Fibroblast of skin of abdomen (primary cell): ENCODE measurements at regions not wholly inside any gene's neighbourhood (a gene's known extent, or its start where the extent isn't known, plus 50 kb on each side); places are given as distances from the start of the nearest gene placed in this dataset.
A peak's percentile ranks its signal among the peaks of the same experiment; 100 is the strongest.

Source experiments
- DNase-seq: peaks from one replicate; pipeline ENCODE4 v3.0.0-alpha.2; 2013

DNA sequence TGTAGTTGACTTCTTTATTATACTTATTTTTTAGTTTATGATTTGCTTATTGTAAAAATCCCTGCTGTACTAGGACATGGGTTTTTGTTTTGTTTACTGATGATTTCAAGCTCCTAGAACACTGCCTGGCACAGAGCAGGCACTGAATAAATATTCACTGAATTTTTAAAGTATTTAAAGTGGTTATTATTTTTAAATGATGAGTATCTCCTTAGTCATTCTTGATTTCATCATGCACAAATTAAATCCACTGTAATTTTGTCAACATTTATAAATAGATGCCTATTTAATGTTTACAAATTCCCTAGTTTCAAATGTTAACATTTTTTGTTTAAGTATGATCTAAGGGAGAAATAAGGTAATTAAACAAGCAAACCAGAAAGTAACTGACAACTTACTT lies 367.9 kb upstream of the SLIT2 start:
- peak; percentile 5 for DNase-seq

DNA sequence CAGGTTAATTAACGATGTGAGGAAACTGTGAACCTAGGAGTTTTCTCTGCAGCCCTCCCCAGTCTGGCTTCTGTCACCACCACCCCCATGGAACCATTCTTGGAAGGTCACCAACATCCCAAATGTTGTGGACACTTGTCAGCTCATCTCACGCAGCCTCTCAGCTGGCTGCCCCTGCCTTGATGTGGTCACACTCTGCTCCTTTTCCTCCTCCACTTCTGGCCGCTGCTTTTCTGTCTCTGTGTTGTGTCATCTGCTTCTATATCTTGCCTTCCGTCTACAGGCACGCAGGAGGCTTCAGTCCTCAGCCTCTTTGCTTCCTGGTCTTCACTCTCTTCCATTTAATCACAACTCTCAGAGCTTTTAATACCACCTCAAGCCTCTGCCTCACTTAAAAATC lies 371.5 kb upstream of the SLIT2 start:
- DNase-seq: no peak

DNA sequence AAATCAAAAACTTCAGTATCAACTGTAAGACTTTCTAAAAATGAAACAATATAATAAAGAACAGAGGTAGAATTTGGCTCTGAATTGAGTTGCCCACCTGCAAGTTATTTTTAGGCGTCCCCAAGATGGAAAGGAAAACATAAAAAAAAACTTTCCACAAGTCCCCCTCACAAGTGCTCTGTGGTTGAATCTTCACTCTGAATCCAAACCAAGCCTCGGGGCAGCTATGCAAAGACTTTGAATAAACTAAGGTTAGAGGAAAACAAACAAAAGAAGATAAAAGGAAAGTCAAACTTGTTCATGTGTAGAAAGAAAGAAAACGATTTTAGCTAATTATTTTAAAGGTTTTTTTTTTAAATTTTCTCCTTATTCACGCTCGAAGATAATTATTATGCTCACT lies 372.4 kb upstream of the SLIT2 start:
- no peak for DNase-seq

DNA sequence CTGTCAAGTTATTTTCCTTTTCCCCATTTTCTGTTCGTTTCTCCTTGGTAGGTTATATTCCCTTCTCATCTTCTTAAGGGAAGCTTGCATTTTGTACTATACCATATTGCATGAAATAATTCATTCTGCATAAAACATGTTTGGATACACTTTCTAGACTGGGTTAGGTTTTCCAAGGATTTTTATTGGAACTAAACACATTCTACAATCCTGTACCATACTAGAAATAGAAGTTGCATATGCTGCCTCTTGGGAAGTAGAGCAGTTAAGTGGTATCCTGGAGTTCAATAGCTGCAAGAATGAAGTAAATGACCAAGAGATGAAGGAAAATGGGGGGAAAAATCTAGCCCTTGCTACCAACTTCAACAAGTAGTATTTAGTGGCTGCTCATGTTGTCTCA lies 393.7 kb upstream of the SLIT2 start:
- no peak for DNase-seq

DNA sequence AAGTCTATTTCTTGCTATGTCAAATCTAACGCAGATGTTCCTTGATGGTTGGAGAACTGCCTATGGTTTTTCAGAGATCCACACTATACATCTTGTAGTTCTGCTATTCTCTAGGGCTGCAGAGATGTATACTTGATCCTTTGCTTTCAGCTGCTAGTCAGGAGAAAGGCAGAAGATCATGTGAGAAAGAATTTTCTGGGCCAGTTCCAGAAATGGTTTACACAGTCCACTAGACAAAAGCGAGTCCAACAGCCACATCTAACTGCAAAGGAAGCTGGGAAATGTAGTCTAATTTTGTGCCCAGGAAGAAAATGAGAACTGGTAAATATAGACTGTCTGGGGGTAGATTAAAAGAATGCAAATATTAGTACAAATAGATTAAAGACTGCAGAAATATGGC lies 394.3 kb upstream of the SLIT2 start:
- DNase-seq: peak; percentile 12

DNA sequence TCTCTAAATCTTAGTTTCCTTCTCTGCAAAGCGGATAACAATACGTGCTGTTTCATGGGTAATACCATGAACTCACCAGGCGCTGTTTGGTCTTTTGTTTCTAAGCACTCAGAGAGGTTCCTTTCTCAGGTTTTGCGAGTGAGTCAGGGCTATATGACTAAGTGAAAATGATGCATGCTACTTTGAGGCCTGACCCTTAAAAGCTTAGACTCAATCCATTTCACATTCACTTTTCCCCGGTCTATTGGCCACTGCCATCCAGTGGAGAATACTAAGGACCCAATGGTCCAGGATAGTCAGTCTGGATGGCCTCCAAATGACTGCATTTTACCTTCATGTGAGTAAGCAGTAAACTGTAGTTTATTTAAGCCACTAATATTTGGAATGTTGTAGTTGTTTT lies 400.8 kb upstream of the SLIT2 start:
- peak; percentile 74 for DNase-seq

DNA sequence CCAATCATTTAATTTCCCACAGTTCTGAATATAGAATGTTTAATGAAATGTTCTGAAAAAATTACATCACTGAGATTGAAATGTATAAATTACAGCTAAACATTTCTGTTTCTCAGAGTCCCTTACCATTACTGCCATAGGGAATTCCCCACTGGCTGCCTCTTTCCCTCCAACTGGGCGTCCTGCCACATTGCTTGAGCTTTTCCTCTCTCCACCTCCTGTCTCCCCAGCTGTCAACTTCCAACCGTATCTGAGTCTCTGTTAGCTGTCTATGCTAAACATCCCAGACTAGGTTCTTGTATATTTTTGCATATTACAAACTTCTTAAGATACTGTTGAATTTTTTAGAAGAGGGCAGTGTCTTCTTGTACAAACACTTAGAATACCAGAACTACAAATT lies 407.3 kb upstream of the SLIT2 start:
- DNase-seq: peak; percentile 72

DNA sequence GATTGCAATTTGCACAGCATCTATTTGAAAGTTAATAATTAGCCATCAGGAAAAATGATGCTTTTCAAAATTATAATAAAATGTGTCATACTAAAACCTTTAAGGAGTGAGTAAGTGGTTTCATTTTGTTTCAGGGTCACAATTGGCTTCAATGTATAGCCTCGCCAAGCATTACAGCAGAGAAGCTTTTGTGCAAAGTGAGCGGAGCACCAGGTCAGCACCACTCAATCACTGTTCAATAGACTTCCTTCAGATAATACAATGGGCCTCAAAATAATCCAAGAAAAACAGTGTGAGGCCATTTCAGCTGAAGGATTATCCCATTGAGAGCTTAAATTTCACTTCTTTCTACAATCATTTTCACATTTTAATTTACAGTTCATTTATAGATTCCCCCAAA lies 409.2 kb upstream of the SLIT2 start:
- no peak for DNase-seq

DNA sequence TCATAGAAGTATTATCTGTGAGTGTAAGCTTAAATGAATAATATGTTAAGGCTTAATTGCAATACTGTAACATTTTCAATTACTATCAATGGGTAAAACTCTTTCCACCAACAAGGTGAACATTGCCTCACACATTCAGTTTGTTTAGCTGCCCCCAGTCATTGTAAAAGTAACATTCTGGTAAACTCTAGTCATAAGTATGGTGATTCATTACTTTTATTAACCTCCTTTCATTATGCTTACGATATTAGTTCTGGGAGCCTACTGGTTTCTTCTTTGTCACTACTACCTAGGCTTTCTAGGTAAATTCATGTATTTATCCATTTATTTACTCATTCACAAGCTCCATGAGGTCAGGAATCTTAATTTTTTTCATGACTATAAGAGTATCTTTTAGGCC lies 412.8 kb upstream of the SLIT2 start:
- no peak for DNase-seq

DNA sequence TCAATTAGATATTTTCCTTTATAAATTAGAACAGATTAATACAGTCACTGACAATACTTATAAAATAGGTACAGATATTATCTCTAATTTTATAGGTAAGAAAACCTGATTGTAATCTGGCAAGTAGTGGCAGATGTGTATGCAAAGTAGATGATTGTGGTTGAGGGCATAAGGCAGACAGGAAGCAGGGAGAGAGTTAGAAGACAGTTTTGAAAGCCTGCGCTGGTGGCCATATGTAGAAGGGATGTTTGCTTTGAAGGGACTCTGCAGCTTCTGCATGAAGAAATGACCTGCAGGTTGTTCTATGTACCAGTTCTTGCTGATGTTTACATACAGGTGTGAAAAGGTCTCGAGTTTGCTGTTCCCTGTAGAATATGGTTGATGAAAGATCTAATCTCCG lies 416.3 kb upstream of the SLIT2 start:
- DNase-seq: no peak

DNA sequence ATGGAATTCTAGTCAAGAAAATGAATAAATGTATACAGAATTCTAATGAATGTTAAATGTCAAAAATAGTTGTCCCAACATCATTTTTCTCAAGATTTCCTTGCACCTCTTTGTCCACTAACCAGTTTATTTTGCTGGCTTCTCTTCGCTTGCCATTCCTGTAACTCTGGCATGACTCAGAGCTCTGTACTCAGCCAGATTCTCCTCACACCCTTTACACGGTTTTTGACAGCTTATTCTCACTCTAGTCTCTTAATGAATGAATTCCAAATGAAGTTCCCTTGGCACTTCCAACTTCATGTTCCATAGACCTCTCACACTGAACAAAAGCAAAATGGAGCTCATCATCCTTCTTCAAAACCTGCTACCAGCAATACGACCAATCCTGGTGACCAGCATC lies 419.3 kb upstream of the SLIT2 start:
- no peak for DNase-seq

DNA sequence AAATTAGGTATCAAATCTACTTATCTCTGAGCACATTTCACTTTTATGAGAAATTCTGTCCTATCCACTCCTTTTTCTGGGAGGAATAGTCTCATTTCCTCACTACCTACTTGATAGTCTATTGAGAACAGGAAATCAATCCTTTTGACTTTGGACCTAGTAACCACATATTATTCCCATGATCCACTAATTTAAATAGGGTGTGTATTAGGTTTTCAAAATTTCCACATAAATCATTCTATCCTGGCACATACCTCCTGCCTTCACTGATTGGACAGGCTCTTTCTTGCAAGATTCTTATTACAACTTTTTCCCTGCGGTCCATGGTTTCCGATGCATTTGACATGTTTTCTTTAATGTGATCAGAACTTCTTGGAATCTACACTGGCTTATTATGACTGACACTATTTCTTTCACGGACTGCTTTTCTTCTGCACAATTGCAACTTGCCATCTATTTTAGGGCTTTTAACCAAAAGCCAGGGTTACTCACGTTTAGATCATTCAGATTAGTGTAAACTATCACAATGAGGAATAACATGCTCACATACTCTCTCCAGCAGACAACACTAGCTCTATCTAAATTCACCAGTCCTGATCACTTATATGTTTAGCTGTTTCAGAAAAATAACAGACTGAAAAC lies 419.9 kb upstream of the SLIT2 start:
- DNase-seq: peak; percentile 28

DNA sequence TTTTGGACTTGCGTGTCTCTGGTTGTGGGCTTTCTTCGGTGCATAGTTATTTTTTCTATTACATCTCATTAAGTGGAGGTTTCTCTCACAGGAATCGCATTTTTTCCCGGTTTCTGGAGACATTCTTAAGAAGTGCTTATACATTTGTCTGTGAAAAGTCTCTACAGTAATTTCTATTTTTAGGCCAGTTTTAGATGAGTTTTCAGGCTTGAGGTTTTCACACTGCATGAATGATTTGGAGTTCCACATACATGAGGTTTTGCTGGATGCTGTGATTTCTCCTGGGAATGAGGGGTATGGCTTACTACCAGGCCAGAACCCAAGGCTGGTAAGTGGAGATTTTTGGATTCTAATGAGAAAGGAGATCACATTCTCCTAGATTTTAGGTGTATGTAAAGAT lies 422.6 kb upstream of the SLIT2 start:
- peak; percentile 20 for DNase-seq

DNA sequence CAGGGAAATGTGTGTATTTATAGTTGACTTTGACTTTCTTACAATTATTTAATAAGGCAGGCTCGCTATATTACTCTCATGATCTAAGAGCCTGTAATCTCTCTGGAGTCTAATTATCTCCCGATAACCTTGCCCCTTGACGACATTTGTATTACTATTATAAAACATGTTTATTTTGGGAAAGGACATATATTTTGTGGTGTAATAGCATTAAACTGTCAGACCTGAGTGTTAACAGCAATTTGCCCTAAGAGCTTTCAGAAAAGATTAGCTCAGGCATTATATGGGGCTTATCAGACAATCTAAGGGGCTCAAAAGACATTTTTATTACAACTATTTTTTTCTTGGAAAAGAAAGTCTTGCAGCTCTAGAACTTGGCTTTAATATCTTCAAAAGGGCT lies 427.9 kb upstream of the SLIT2 start:
- no peak for DNase-seq

DNA sequence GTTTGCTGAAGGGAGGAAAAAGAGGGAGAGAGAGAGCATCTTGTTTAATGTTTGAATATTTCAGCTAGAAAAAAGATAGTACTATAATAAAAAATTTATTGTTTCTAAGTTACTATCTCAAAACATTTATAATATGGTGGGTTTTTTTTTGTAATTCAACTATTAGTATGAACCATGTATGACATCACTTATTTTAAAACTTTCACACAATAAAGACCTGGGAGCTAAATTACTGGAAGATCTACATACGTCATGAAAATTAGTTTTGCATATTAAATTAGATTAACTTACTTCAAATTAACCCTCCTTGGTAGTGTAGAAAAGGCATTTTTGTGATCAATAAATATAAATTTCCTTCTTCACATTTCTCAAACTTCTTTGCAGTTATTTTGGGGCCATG lies 432.0 kb upstream of the SLIT2 start:
- no peak for DNase-seq

DNA sequence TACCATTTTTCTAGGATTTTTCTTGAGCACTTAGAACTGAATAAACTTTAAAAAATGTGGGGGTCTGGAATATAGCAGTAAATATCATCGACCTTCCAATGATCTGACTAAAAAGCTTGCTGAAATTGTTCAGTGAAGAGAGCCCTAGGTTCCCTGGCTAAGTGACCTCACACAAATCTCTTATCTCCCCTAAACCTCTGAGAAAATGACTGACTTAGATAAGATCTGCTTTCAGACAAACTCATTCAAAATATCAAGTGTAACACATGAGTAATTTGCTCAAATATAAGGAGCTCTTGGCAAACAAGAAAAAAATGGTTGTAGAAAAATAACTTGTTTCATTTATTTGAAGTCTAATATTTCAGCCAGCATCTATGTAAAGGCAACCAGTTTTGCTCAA lies 441.7 kb upstream of the SLIT2 start:
- no peak for DNase-seq

DNA sequence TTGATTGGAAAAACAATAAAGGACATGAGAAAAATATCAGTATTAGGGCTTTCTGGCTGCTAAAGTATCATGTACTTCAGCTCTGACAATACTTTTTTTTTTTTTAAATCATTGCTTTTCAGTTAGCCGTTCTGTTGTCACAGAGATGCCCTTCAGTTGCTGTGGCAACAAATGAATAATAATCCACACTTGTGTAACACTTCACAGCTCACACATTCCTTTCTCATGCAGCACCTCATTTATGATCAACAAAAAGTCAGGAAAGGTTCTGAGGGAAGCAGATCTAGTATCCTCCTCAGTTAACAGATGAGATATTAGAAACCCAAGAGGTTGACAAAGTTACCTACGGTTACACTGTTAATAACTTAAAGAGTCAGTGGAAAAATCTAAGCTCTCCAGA lies 444.2 kb upstream of the SLIT2 start:
- DNase-seq: peak; percentile 77

DNA sequence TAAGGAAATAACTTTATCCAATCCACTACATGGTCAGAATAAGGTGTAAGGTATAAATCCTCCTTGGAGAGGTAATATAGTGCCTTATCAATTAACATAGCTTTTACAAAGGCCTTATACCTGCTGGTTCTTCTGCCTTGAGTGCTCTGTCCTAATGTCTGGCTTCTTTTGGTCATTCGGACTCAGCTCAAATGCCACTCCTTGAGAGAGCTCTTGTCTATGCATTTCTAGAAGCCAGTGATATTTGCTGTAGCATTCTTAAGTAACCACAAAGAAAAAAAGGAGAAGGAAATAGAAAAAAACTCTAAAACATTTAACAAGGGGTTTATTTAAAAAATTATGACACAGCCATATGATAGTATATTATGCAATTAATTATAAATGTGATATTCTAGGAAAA lies 444.8 kb upstream of the SLIT2 start:
- peak; percentile 29 for DNase-seq

DNA sequence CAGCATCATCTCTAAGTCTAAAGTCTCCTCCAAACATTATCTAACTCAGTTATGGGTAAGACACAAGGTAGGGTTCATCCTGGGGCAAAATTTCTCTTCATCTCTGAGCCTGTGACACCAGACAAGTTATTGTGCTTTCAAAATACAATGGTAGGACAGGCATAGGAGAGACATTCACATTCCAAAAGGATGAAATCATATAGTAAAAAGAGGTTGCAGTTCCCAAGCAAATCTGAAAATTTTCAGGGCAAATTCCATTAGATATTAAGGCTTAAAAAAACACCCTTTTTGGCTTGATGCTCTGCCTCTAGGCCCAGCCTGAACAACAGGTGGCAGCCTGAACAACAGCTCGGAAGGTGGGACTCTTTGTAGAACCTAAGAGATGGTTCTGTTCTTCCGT lies 448.3 kb upstream of the SLIT2 start:
- peak; percentile 13 for DNase-seq

DNA sequence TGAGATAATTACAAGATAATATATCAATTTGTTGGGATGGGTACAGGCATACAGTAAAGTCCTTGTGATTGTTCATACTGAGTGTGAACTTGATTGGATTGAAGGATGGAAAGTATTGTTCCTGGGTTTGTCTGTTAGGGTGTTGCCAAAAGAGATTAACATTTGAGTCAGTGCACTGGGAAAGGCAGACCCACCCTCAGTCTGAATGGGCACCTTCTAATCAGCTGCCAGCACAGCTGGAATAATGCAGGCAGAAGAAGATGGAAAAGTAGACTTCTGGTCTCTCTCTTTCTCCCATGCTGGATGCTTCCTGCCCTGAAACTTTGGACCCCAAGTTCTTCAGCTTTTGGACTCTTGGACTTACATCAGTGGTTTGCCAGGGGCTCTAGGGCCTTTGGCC lies 457.9 kb upstream of the SLIT2 start:
- no peak for DNase-seq

DNA sequence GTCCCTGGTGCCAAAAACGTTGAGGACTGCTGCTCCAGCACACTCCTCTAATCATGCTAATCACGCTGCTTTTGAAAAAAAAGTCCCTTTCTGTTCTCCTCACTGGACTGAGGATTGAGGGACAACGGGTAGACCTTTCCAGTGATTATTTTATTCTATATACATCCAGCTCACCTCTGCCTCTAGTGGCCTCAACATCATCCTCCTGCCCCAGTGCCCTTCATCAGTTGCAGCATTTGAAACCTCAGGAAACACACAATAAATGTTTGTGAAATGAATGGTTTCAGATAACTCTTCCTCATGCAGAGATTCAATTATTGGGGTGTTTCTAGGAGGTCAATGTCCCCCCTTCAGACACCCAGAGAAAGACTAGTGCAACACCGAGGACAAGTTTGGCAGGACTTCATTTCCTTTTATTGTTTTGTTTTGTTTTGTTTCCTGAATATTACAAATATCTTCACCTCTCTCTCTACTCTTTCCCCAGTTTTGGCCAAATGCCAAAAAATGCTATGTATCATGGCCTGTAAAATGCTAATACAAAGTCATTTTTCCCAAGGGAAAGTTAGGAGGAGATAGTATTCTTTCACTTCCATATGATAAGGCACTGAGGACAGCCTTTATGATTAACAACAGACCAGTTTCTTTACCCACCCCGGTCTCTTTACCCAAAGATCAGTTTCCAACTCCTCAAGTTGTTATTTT lies 460.1 kb upstream of the SLIT2 start:
- DNase-seq: no peak

DNA sequence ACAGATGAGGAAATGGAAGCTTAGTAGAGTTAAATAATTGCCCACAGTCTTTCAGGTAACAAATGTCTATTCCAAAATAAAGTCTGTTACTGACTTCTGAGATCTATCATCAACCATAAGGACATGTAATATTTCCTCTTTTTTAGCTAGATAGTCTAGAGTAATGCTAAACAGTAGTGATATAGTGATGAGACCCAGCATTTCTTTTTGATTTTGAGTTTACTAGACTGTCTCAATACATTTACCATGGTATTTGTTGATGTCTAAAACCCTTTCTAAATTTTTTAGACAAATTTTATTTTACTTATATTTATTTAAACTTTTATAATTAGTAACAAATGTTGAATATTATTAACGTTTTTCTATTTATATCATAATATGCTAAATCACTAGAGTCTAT lies 465.1 kb upstream of the SLIT2 start:
- DNase-seq: no peak

DNA sequence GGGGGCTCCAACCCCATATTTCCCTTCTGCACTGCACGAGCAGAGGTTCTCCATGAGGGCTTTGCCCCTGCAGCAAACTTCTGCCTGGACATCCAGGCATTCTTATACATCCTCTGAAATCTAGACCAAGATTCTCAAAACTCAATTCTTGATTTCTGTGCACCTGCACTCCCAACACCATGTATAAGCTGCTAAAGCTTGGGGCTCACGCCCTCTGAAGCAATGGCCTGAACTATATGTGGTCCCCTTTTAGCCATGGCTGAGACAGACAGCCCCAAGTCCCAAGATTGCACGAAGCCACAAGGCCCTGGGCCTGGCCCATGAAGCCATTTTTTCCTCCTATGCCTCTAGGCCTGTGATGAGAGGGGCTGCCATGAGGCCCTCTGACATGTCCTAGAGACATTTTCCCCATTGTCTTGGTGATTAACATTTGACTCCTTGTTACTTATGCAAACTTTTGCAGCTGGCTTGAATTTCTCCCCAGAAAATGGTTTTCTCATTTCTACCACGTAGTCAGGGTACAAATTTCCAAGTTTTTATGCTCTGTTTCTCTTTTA lies 468.0 kb upstream of the SLIT2 start:
- DNase-seq: no peak

DNA sequence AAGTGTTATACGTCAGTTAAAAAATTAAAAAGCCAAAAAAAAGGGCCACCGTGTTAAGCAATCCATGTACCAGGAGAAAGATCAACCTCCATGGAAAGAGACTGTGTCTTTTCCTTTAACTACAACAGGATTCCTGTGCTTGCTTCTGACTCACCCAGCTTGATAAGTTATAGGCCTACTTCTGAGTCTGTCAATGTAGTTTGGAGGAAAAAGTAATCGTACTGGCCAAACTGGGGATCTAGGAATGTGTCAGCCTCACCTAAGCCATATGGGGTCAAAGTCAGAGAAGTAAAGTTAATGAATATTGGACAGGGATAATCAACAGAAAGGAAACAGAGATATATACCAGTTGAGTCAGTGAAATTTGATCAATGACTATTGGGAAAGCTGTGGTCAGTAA lies 470.8 kb upstream of the SLIT2 start:
- no peak for DNase-seq

DNA sequence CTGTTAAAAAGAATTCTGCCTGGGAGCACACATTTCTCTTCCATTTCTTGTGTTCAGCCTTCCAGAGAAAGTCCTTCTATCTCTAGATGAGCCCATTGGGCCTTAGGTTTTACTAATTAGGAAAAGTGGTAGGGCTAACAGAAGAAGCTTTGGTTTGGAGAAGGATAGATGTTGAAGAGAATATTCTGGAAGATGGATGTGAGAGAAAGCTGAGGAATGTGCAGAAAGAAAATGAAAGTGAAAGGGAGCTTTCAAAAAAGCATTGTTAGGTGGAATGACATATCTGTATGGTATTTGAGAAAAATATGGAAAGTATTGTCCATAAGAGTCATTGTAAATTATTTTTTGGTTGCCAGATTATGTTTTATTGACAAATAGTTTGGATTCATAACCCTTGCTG lies 474.8 kb upstream of the SLIT2 start:
- peak; percentile 23 for DNase-seq
